ENCODE measurements at regions not wholly inside any gene's neighbourhood (a gene's known extent, or its start where the extent isn't known, plus 50 kb on each side); places are given as distances from the start of the nearest gene placed in this dataset.

GRCh38 chr3:191518861-191519260, 57.9 kb downstream of the PYDC2 start:
- TF ChIP-seq, protein P1, sequence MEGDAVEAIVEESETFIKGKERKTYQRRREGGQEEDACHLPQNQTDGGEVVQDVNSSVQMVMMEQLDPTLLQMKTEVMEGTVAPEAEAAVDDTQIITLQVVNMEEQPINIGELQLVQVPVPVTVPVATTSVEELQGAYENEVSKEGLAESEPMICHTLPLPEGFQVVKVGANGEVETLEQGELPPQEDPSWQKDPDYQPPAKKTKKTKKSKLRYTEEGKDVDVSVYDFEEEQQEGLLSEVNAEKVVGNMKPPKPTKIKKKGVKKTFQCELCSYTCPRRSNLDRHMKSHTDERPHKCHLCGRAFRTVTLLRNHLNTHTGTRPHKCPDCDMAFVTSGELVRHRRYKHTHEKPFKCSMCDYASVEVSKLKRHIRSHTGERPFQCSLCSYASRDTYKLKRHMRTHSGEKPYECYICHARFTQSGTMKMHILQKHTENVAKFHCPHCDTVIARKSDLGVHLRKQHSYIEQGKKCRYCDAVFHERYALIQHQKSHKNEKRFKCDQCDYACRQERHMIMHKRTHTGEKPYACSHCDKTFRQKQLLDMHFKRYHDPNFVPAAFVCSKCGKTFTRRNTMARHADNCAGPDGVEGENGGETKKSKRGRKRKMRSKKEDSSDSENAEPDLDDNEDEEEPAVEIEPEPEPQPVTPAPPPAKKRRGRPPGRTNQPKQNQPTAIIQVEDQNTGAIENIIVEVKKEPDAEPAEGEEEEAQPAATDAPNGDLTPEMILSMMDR (IDR thresholded peaks at IDR 0.05; ENCODE audit: unreplicated experiment), result no peak
- Mint-ChIP-seq H3K4me1 (ENCODE audit: low read depth) (no peaks in the 10 kb centered on the region), H3K36me3 (ENCODE audit: insufficient read depth) (no peaks in the 10 kb centered on the region), H3K9me3 (ENCODE audit: low read depth) (no peaks in the 10 kb centered on the region), H3K4me3 (ENCODE audit: low read depth) (no peak overlapping the region), H3K27ac (no peak overlapping the region), H3K27me3 (no peaks in the 10 kb centered on the region)
- DNase-seq (ENCODE audit: low spot score, unreplicated experiment), result no peak

DNA sequence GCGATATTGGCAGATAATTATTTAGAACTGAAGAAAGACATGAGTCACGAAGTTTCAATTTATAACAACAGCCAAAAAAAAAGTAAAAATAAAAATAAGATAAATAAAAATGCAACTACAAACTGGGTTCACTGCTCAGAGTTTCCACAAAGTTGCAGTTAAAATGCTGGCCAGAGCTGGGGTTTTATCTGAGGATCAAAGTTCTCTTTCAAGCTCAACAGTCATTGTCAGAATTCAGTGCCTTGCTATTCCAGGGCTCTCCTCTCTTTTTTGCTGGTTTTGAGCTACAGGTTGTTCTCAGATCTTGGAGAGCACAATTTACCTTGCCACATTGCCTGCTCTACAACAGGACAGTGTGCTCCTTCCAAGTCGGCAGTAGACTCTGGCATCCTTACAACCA, 60.1 kb downstream of the PYDC2 start:
- TF ChIP-seq, protein P1 (IDR thresholded peaks at IDR 0.05; ENCODE audit: unreplicated experiment), result no peak
- H3K27ac Mint-ChIP-seq, result no peak overlapping the region
- H3K9me3 Mint-ChIP-seq (ENCODE audit: low read depth), result no peaks in the 10 kb centered on the region
- no peak overlapping the region for H3K4me3 Mint-ChIP-seq (ENCODE audit: low read depth)
- no peaks in the 10 kb centered on the region for H3K27me3 Mint-ChIP-seq
- no peaks in the 10 kb centered on the region for H3K4me1 Mint-ChIP-seq (ENCODE audit: low read depth)
- no peak for DNase-seq (ENCODE audit: low spot score, unreplicated experiment)
- H3K36me3 Mint-ChIP-seq (ENCODE audit: insufficient read depth), result no peaks in the 10 kb centered on the region

DNA sequence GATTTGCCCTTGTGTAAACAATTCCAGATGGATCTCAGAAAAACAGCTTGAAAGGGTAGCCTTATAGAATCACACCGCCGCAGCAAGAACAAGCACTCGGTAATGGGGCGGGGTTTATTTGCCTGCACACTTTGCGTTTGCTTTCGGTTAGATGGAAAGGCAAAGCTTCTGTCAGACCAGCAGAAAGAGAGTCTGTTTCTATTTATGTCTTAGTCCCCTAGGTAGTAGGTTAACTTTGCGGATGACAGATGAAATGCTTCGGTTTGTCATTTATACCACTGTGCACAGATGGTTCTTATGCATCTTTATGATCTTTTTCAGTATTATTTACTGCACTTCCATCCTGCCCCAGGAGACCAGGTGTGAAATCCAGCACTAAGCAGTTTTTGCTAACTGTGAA, 62.2 kb downstream of the PYDC2 start:
- no peaks in the 10 kb centered on the region for H3K4me1 Mint-ChIP-seq (ENCODE audit: low read depth)
- H3K27ac Mint-ChIP-seq, result no peak overlapping the region
- no peak overlapping the region for H3K4me3 Mint-ChIP-seq (ENCODE audit: low read depth)
- TF ChIP-seq, protein P1 (IDR thresholded peaks at IDR 0.05; ENCODE audit: unreplicated experiment), result no peak
- H3K27me3 Mint-ChIP-seq, result no peaks in the 10 kb centered on the region
- no peaks in the 10 kb centered on the region for H3K36me3 Mint-ChIP-seq (ENCODE audit: insufficient read depth)
- DNase-seq (ENCODE audit: low spot score, unreplicated experiment), result no peak
- no peaks in the 10 kb centered on the region for H3K9me3 Mint-ChIP-seq (ENCODE audit: low read depth)

GRCh38 chr3:191528589-191528988, 67.6 kb downstream of the PYDC2 start:
- Mint-ChIP-seq H3K27ac (no peak overlapping the region), H3K36me3 (ENCODE audit: insufficient read depth) (no peaks in the 10 kb centered on the region), H3K4me3 (ENCODE audit: low read depth) (no peak overlapping the region), H3K9me3 (ENCODE audit: low read depth) (no peaks in the 10 kb centered on the region), H3K4me1 (ENCODE audit: low read depth) (no peaks in the 10 kb centered on the region), H3K27me3 (no peaks in the 10 kb centered on the region)
- DNase-seq (ENCODE audit: low spot score, unreplicated experiment), result no peak
- TF ChIP-seq, protein P1 (IDR thresholded peaks at IDR 0.05; ENCODE audit: unreplicated experiment), result no peak

DNA sequence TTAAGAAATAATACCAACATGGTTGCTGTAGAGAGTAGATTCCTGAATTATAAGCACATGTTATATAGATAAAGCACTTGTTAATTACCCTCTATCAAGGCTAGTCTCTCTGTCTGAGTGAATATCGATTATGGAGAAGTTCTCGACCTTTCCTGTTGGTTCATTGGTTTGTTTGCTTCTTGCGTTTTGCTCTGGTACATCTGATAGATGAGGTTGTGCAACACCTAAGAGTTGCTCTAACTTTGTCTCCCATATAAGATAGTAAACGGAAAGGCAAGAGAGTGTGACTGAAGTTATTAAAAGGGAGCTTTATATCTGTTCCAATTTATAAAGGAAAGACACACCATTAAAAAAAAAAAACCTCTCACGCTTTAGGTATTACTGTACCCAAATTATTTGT, 69.0 kb downstream of the PYDC2 start:
- Mint-ChIP-seq H3K9me3 (ENCODE audit: low read depth) (no peaks in the 10 kb centered on the region), H3K36me3 (ENCODE audit: insufficient read depth) (no peaks in the 10 kb centered on the region), H3K4me3 (ENCODE audit: low read depth) (no peak overlapping the region), H3K27me3 (no peaks in the 10 kb centered on the region), H3K27ac (no peak overlapping the region), H3K4me1 (ENCODE audit: low read depth) (no peaks in the 10 kb centered on the region)
- TF ChIP-seq, protein P1 (IDR thresholded peaks at IDR 0.05; ENCODE audit: unreplicated experiment), result no peak
- no peak for DNase-seq (ENCODE audit: low spot score, unreplicated experiment)
